Activated CD4-positive, alpha-beta T cell treated with anti-CD3 and anti-CD28 coated beads for 36 hours (primary cell): ENCODE measurements at regions not wholly inside any gene's neighbourhood (a gene's known extent, or its start where the extent isn't known, plus 50 kb on each side); places are given as distances from the start of the nearest gene placed in this dataset.
"Not testable (repeated sequence)": the region's sequence is repeated elsewhere in the genome, so short reads cannot be mapped to it uniquely, and the experiment has no call there.

Experiments used
- ATAC-seq: fragments of 200-7000 bp; cut with Tn5 transposase; one replicate; pipeline ENCODE4 v1.10.0; 2021; ENCODE audit warnings: mild to moderate bottlenecking, moderate library complexity
- CTCF ChIA-PET: fragments of 350-600 bp; sonication (Branson Sonifier 250); formaldehyde crosslinking; loops from one replicate; lab custom pipeline; 2021; ENCODE audit warnings: antibody characterized with exemption; lab: Charles Lee
- POLR2A ChIA-PET: fragments of 350-600 bp; sonication (Branson Sonifier 250); formaldehyde crosslinking; loops from one replicate; lab custom pipeline; 2021; ENCODE audit warnings: antibody characterized with exemption, inconsistent platforms; lab: Charles Lee
- DNase-seq: peaks from one replicate; pipeline ENCODE4 v3.0.0-alpha.2; 2020
- H3K27ac Mint-ChIP-seq: one replicate; pipeline ENCODE4 v1.8.0; 2021; ENCODE audit warnings: mixed read lengths
- H3K27me3 Mint-ChIP-seq: one replicate; pipeline ENCODE4 v1.8.0; 2021; ENCODE audit warnings: mixed read lengths
- H3K36me3 Mint-ChIP-seq: one replicate; pipeline ENCODE4 v1.8.0; 2021; ENCODE audit warnings: low read depth, mixed read lengths
- H3K4me1 Mint-ChIP-seq: one replicate; pipeline ENCODE4 v1.8.0; 2021; ENCODE audit warnings: mixed read lengths
- H3K4me3 Mint-ChIP-seq: one replicate; pipeline ENCODE4 v1.8.0; 2021; ENCODE audit warnings: mild to moderate bottlenecking, moderate library complexity, mixed read lengths
- H3K9me3 Mint-ChIP-seq: one replicate; pipeline ENCODE4 v1.8.0; 2021; ENCODE audit warnings: low read depth, mixed read lengths
- intact Hi-C, 2 experiments: fragments of 100-400 bp; cut with DNase I in 1 of 2; cut with micrococcal nuclease in 1 of 2; formaldehyde crosslinking; loops; one replicate each; pipeline versions ENCODE4 v1.14.2 to v1.15.1; 2022 to 2024; cut with DNase I, micrococcal nuclease

- peaks cover 12% of the 10 kb centered on the region for H3K9me3 Mint-ChIP-seq
- H3K36me3 Mint-ChIP-seq: no peaks in the 10 kb centered on the region
- no peak overlapping the region for H3K27ac Mint-ChIP-seq
- intact Hi-C loops: no loop called here
- CTCF ChIA-PET: no interaction called here
- ATAC-seq (no peak), DNase-seq (no peak)
- no peaks in the 10 kb centered on the region for H3K27me3 Mint-ChIP-seq
- H3K4me3 Mint-ChIP-seq: no peak overlapping the region
- POLR2A ChIA-PET: no interaction called here
- no peaks in the 10 kb centered on the region for H3K4me1 Mint-ChIP-seq
These were observed 608.1 kb downstream of the TENT5A start for GRCh38 chr6:81144346-81144745.

- CTCF ChIA-PET: no interaction called here
- ATAC-seq: no peak
- intact Hi-C loops: no loop called here
- Mint-ChIP-seq H3K27ac (no peak overlapping the region), H3K36me3 (no peaks in the 10 kb centered on the region), H3K4me3 (no peak overlapping the region), H3K9me3 (peaks cover 12% of the 10 kb centered on the region), H3K4me1 (no peaks in the 10 kb centered on the region), H3K27me3 (no peaks in the 10 kb centered on the region)
- POLR2A ChIA-PET: no interaction called here
- no peak for DNase-seq
These were observed 614.2 kb downstream of the TENT5A start for GRCh38 chr6:81138236-81138635.

GRCh38 chr6:81130969-81131368, 621.5 kb downstream of the TENT5A start:
- ChIA-PET CTCF (no interaction called here), POLR2A (interaction anchor here (0.6 kb wide), 1 partner anchor 63 kb away, joined by 4 read pairs; no protein-coding TSS in a partner anchor)
- Mint-ChIP-seq H3K4me1 (no peaks in the 10 kb centered on the region), H3K27ac (no peak overlapping the region), H3K36me3 (no peaks in the 10 kb centered on the region), H3K27me3 (no peaks in the 10 kb centered on the region), H3K4me3 (no peak overlapping the region), H3K9me3 (peaks cover under 1% of the 10 kb centered on the region)
- intact Hi-C loops: no loop called here
- ATAC-seq (no peak), DNase-seq (no peak)

GRCh38 chr6:81130061-81130460, 622.4 kb downstream of the TENT5A start:
- no peak overlapping the region for H3K4me3 Mint-ChIP-seq
- H3K4me1 Mint-ChIP-seq: no peaks in the 10 kb centered on the region
- H3K36me3 Mint-ChIP-seq: no peaks in the 10 kb centered on the region
- DNase-seq (no peak), ATAC-seq (no peak)
- H3K9me3 Mint-ChIP-seq: peaks cover 2% of the 10 kb centered on the region
- H3K27me3 Mint-ChIP-seq: no peaks in the 10 kb centered on the region
- POLR2A ChIA-PET: no interaction called here
- intact Hi-C loops: no loop called here
- CTCF ChIA-PET: no interaction called here
- no peak overlapping the region for H3K27ac Mint-ChIP-seq

- peaks cover 2% of the 10 kb centered on the region for H3K9me3 Mint-ChIP-seq
These were observed 623.8 kb downstream of the TENT5A start for GRCh38 chr6:81128671-81129070.

GRCh38 chr6:81126150-81126549, 626.3 kb downstream of the TENT5A start:
- Mint-ChIP-seq H3K27ac (no peak overlapping the region), H3K36me3 (no peaks in the 10 kb centered on the region), H3K9me3 (peaks cover 2% of the 10 kb centered on the region), H3K4me3 (no peak overlapping the region), H3K4me1 (no peaks in the 10 kb centered on the region), H3K27me3 (no peaks in the 10 kb centered on the region)
- DNase-seq (no peak), ATAC-seq (no peak)
- intact Hi-C loops: no loop called here
- CTCF ChIA-PET: no interaction called here
- POLR2A ChIA-PET: no interaction called here

More at GRCh38 chr6:81128671-81129070, 623.8 kb downstream of the TENT5A start:
- Mint-ChIP-seq H3K27ac (no peak overlapping the region), H3K27me3 (no peaks in the 10 kb centered on the region), H3K4me1 (no peaks in the 10 kb centered on the region), H3K36me3 (no peaks in the 10 kb centered on the region), H3K4me3 (no peak overlapping the region)
- intact Hi-C loops: no loop called here
- DNase-seq (no peak), ATAC-seq (no peak)
- CTCF ChIA-PET: no interaction called here
- POLR2A ChIA-PET: no interaction called here

- ATAC-seq (no peak), DNase-seq (no peak)
- Mint-ChIP-seq H3K27me3 (no peaks in the 10 kb centered on the region), H3K36me3 (no peaks in the 10 kb centered on the region), H3K4me3 (no peak overlapping the region), H3K27ac (no peak overlapping the region), H3K9me3 (no peaks in the 10 kb centered on the region), H3K4me1 (no peaks in the 10 kb centered on the region)
- CTCF ChIA-PET: no interaction called here
- POLR2A ChIA-PET: no interaction called here
- intact Hi-C loops: no loop called here
These were observed 632.2 kb downstream of the TENT5A start for GRCh38 chr6:81120280-81120679.

- H3K4me1 Mint-ChIP-seq: no peaks in the 10 kb centered on the region
- CTCF ChIA-PET: no interaction called here
These were observed 646.5 kb downstream of the TENT5A start for GRCh38 chr6:81105998-81106397.

GRCh38 chr6:81098109-81098814, 654.2 kb downstream of the TENT5A start:
- H3K4me3 Mint-ChIP-seq: no peak overlapping the region
- ATAC-seq (no peak), DNase-seq (no peak)
- intact Hi-C loops: no loop called here
- ChIA-PET POLR2A (no interaction called here), CTCF (no interaction called here)
- no peaks in the 10 kb centered on the region for H3K36me3 Mint-ChIP-seq
- no peaks in the 10 kb centered on the region for H3K4me1 Mint-ChIP-seq
- no peaks in the 10 kb centered on the region for H3K27me3 Mint-ChIP-seq
- H3K27ac Mint-ChIP-seq: no peak overlapping the region
- H3K9me3 Mint-ChIP-seq: peaks cover 10% of the 10 kb centered on the region

More at GRCh38 chr6:81105998-81106397, 646.5 kb downstream of the TENT5A start:
- DNase-seq (no peak), ATAC-seq (no peak)
- Mint-ChIP-seq H3K36me3 (no peaks in the 10 kb centered on the region), H3K27ac (no peak overlapping the region), H3K9me3 (peaks cover 8% of the 10 kb centered on the region), H3K4me3 (no peak overlapping the region), H3K27me3 (no peaks in the 10 kb centered on the region)
- intact Hi-C loops: no loop called here
- POLR2A ChIA-PET: no interaction called here

GRCh38 chr6:81096464-81096863, 656.0 kb downstream of the TENT5A start:
- H3K27ac Mint-ChIP-seq, ATAC-seq, DNase-seq, H3K27me3 Mint-ChIP-seq, H3K4me1 Mint-ChIP-seq, POLR2A ChIA-PET, intact Hi-C loops, H3K36me3 Mint-ChIP-seq, H3K4me3 Mint-ChIP-seq: not testable (repeated sequence)
- CTCF ChIA-PET: interaction anchor here (0.6 kb wide), 1 partner anchor 292 kb away, joined by 3 read pairs; no protein-coding TSS in a partner anchor
- H3K9me3 Mint-ChIP-seq: peaks cover 10% of the 10 kb centered on the region

GRCh38 chr6:81093051-81093450, 659.4 kb downstream of the TENT5A start:
- DNase-seq (no peak), ATAC-seq (no peak)
- Mint-ChIP-seq H3K9me3 (peaks cover 5% of the 10 kb centered on the region), H3K4me3 (no peak overlapping the region), H3K27ac (no peak overlapping the region), H3K36me3 (no peaks in the 10 kb centered on the region), H3K4me1 (no peaks in the 10 kb centered on the region), H3K27me3 (no peaks in the 10 kb centered on the region)
- intact Hi-C loops: no loop called here
- ChIA-PET CTCF (no interaction called here), POLR2A (no interaction called here)

- Mint-ChIP-seq H3K4me1 (no peaks in the 10 kb centered on the region), H3K27ac (no peak overlapping the region), H3K36me3 (no peaks in the 10 kb centered on the region), H3K9me3 (no peaks in the 10 kb centered on the region), H3K4me3 (no peak overlapping the region), H3K27me3 (no peaks in the 10 kb centered on the region)
- DNase-seq (no peak), ATAC-seq (no peak)
- intact Hi-C loops: no loop called here
- ChIA-PET POLR2A (no interaction called here), CTCF (no interaction called here)
These were observed 664.3 kb downstream of the TENT5A start for GRCh38 chr6:81088145-81088544.
